ENCODE measurements at regions not wholly inside any gene's neighbourhood (a gene's known extent, or its start where the extent isn't known, plus 50 kb on each side); places are given as distances from the start of the nearest gene placed in this dataset.

DNA sequence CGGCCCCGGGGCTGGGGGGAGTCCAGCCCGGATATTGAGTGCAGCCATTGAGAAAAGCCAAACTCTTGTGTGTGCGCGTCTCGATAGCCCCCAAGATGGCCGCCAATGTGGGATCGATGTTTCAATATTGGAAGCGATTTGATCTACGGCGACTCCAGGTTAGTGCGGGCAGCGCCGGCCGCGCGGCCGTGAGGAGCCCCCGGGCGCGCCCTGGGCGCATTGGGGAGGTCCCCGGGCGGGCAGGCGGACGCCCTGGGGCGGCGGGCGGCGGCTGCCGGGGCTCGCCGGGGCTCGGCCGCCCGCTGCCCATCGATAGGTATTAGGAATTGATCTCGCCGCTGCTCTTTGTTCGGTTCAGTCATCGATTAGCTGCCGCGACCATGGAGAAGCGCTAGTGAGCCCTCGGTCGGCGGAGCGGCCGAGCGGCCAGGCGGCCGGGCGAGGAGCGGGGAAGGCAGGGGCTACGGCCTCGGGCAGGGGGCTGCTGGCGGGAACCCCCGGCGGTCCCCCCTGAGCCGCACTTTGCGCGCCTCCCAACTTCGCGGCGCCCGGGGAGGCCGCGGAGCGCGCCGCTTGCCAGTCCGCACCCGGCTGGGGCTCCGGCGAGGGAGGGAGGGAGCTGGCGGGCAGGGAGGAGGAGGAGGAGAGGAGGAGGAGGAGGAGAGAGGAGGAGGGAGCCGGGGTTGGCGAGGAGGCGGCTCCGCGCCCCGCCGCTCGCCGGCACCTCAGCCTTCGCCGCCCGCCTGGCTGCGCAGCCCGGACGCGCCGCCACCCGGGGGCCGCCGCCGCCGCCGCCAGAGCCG is 113.9 kb upstream of the MYL2 start, which contains the start of gene CUX2 (continued):
- TF ChIP-seq ZNF184 (tag by site-specific recombination; IDR thresholded peaks at IDR 0.05) (no peak), ZNF416 (tag by site-specific recombination; IDR thresholded peaks at IDR 0.05) (no peak), KLF16 (tag by site-specific recombination; IDR thresholded peaks at IDR 0.05) (no peak), ZNF549 (tag by site-specific recombination; IDR thresholded peaks at IDR 0.05) (no peak), ZNF626 (tag by site-specific recombination; IDR thresholded peaks at IDR 0.05) (no peak), ZNF548 (tag by site-specific recombination; IDR thresholded peaks at IDR 0.05) (no peak), ZNF513 (tag by site-specific recombination; IDR thresholded peaks at IDR 0.05) (peak; percentile 80), HIC1 (tag by site-specific recombination; IDR thresholded peaks at IDR 0.05) (no peak), ZNF792 (tag by site-specific recombination; IDR thresholded peaks at IDR 0.05) (no peak), SP7 (tag by site-specific recombination; IDR thresholded peaks at IDR 0.05) (no peak), ZNF776 (tag by site-specific recombination; IDR thresholded peaks at IDR 0.05; ENCODE audit: borderline replicate concordance) (no peak), WT1 (tag by site-specific recombination; IDR thresholded peaks at IDR 0.05) (no peak), BCL11B (tag by site-specific recombination; IDR thresholded peaks at IDR 0.05; ENCODE audit: low read depth) (no peak), ZNF132 (tag by site-specific recombination; IDR thresholded peaks at IDR 0.05; ENCODE audit: borderline replicate concordance) (no peak), ZNF791 (tag by site-specific recombination; IDR thresholded peaks at IDR 0.05) (no peak), ZNF121 (tag by site-specific recombination; IDR thresholded peaks at IDR 0.05) (no peak), ZNF398 (tag by site-specific recombination; IDR thresholded peaks at IDR 0.05) (peak; percentile 86)
- TF ChIP-seq, protein P1, sequence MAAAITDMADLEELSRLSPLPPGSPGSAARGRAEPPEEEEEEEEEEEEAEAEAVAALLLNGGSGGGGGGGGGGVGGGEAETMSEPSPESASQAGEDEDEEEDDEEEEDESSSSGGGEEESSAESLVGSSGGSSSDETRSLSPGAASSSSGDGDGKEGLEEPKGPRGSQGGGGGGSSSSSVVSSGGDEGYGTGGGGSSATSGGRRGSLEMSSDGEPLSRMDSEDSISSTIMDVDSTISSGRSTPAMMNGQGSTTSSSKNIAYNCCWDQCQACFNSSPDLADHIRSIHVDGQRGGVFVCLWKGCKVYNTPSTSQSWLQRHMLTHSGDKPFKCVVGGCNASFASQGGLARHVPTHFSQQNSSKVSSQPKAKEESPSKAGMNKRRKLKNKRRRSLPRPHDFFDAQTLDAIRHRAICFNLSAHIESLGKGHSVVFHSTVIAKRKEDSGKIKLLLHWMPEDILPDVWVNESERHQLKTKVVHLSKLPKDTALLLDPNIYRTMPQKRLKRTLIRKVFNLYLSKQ (tag by site-specific recombination; IDR thresholded peaks at IDR 0.05; ENCODE audit: borderline replicate concordance) = no peak
- TF ChIP-seq, protein P2, sequence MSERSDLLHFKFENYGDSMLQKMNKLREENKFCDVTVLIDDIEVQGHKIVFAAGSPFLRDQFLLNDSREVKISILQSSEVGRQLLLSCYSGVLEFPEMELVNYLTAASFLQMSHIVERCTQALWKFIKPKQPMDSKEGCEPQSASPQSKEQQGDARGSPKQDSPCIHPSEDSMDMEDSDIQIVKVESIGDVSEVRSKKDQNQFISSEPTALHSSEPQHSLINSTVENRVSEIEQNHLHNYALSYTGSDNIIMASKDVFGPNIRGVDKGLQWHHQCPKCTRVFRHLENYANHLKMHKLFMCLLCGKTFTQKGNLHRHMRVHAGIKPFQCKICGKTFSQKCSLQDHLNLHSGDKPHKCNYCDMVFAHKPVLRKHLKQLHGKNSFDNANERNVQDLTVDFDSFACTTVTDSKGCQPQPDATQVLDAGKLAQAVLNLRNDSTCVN (tag by site-specific recombination; optimal IDR thresholded peaks at IDR 0.05) = peak; percentile 62
- TF ChIP-seq, protein P3, sequence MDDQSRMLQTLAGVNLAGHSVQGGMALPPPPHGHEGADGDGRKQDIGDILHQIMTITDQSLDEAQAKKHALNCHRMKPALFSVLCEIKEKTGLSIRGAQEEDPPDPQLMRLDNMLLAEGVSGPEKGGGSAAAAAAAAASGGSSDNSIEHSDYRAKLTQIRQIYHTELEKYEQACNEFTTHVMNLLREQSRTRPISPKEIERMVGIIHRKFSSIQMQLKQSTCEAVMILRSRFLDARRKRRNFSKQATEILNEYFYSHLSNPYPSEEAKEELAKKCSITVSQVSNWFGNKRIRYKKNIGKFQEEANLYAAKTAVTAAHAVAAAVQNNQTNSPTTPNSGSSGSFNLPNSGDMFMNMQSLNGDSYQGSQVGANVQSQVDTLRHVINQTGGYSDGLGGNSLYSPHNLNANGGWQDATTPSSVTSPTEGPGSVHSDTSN (CRISPR knock-in tag; IDR thresholded peaks at IDR 0.05) = no peak
- TF ChIP-seq, protein P4, sequence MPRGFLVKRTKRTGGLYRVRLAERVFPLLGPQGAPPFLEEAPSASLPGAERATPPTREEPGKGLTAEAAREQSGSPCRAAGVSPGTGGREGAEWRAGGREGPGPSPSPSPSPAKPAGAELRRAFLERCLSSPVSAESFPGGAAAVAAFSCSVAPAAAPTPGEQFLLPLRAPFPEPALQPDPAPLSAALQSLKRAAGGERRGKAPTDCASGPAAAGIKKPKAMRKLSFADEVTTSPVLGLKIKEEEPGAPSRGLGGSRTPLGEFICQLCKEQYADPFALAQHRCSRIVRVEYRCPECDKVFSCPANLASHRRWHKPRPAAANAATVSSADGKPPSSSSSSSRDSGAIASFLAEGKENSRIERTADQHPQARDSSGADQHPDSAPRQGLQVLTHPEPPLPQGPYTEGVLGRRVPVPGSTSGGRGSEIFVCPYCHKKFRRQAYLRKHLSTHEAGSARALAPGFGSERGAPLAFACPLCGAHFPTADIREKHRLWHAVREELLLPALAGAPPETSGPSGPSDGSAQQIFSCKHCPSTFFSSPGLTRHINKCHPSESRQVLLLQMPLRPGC (tag by site-specific recombination; IDR thresholded peaks at IDR 0.05) = no peak

Measured in HEK293 (cell line).